ENCODE measurements at regions not wholly inside any gene's neighbourhood (a gene's known extent, or its start where the extent isn't known, plus 50 kb on each side); places are given as distances from the start of the nearest gene placed in this dataset.

GRCh38 chr21:35340273-35340672, 291.2 kb upstream of the RUNX1 start:
- TF ChIP-seq MAX (IDR thresholded peaks at IDR 0.05) (no peak), TAF1 (IDR thresholded peaks at IDR 0.05; ENCODE audit: low read depth) (no peak), REST (IDR thresholded peaks at IDR 0.05; ENCODE audit: low read depth) (no peak)

Data from Ishikawa (cell line).